T-helper 2 cell treated with Interferon-gamma antibody and Interleukin-4, amounts not matched to agents 5 μg/mL and 100 μg/mL, for 36 hours (primary cell): ENCODE measurements at regions not wholly inside any gene's neighbourhood (a gene's known extent, or its start where the extent isn't known, plus 50 kb on each side); places are given as distances from the start of the nearest gene placed in this dataset.

Experiments used
- DNase-seq: peaks from one replicate; pipeline ENCODE4 v3.0.0; 2021; ENCODE audit warnings: low spot score
- H3K27ac Mint-ChIP-seq: one replicate; pipeline ENCODE4 v1.8.0; 2021; ENCODE audit warnings: mild to moderate bottlenecking, mixed read lengths
- H3K27me3 Mint-ChIP-seq: one replicate; pipeline ENCODE4 v1.8.0; 2021; ENCODE audit warnings: low read depth, mixed read lengths
- H3K36me3 Mint-ChIP-seq: one replicate; pipeline ENCODE4 v1.8.0; 2021; ENCODE audit warnings: low read depth, mixed read lengths
- H3K4me1 Mint-ChIP-seq: one replicate; pipeline ENCODE4 v1.8.0; 2021; ENCODE audit warnings: low read depth, mixed read lengths
- H3K4me3 Mint-ChIP-seq: one replicate; pipeline ENCODE4 v1.8.0; 2022; ENCODE audit warnings: mild to moderate bottlenecking, moderate library complexity, mixed read lengths
- H3K9me3 Mint-ChIP-seq: one replicate; pipeline ENCODE4 v1.8.0; 2021; ENCODE audit warnings: mixed read lengths

- Mint-ChIP-seq H3K4me1 (no peaks in the 10 kb centered on the region), H3K36me3 (no peaks in the 10 kb centered on the region), H3K4me3 (no peak overlapping the region), H3K27ac (no peak overlapping the region), H3K27me3 (no peaks in the 10 kb centered on the region), H3K9me3 (no peaks in the 10 kb centered on the region)
- no peak for DNase-seq
These were observed 466.0 kb downstream of the GJA1 start for GRCh38 chr6:121901432-121901831.

- Mint-ChIP-seq H3K4me3 (no peak overlapping the region), H3K27ac (no peak overlapping the region), H3K36me3 (no peaks in the 10 kb centered on the region), H3K9me3 (no peaks in the 10 kb centered on the region), H3K4me1 (no peaks in the 10 kb centered on the region), H3K27me3 (no peaks in the 10 kb centered on the region)
- no peak for DNase-seq
These were observed 469.1 kb downstream of the GJA1 start for GRCh38 chr6:121904559-121904958.

DNA sequence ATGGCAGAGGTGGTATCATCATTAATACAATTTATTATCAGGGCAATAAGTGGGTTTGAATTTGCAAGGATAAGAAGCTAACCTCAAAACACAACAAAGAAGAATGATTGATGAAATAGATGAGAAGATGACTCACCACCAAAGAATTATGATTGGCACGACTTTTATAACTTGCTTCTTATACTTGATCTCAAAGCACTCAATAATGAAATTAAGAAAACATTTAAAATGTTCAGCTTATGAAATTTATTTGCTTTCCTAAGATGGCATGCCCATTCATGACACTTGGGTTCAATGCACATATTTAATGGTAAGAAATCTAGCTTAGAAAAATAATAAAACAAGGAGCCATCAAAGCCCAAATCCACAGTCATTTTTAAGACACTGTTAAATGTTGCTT is 477.5 kb downstream of the GJA1 start:
- Mint-ChIP-seq H3K27ac (no peak overlapping the region), H3K27me3 (no peaks in the 10 kb centered on the region), H3K36me3 (no peaks in the 10 kb centered on the region), H3K9me3 (peaks cover 5% of the 10 kb centered on the region), H3K4me1 (no peaks in the 10 kb centered on the region), H3K4me3 (no peak overlapping the region)
- no peak for DNase-seq

DNA sequence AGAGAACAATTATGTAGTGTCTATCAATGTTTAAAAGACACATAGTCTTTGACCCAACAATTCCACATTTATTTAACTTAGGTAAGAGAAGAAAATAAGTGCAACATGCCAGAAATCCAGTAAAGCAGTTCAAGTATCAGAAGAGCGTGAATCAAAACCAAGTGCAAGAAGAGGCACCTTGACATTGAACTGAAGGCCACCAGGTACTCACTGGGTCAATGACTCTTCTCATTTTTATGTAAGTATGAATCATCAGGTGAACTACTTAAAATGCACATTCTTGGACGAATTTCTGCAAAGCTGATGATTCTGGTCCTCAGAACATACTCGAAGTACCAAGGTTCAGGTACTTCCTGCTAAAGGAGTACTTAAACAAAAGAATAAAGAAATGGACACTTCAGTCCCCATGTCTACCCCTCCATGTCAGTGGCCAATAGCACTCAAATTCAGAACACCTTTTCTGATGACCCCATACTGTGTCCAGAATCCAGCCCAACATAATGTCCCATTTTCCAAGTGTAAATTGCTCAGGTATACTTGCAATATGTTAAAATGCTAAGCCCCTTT is 481.9 kb downstream of the GJA1 start:
- Mint-ChIP-seq H3K4me1 (no peaks in the 10 kb centered on the region), H3K27me3 (no peaks in the 10 kb centered on the region), H3K27ac (no peak overlapping the region), H3K4me3 (no peak overlapping the region), H3K36me3 (no peaks in the 10 kb centered on the region), H3K9me3 (peaks cover 5% of the 10 kb centered on the region)
- DNase-seq, result no peak

GRCh38 chr6:121917834-121918559 is 481.5 kb upstream of the HSF2 start:
- no peaks in the 10 kb centered on the region for H3K4me1 Mint-ChIP-seq
- no peaks in the 10 kb centered on the region for H3K36me3 Mint-ChIP-seq
- peaks cover 5% of the 10 kb centered on the region for H3K9me3 Mint-ChIP-seq
- no peak for DNase-seq
- H3K27me3 Mint-ChIP-seq, result no peaks in the 10 kb centered on the region
- no peak overlapping the region for H3K4me3 Mint-ChIP-seq
- H3K27ac Mint-ChIP-seq, result no peak overlapping the region

GRCh38 chr6:121920616-121921015 is 478.8 kb upstream of the HSF2 start:
- Mint-ChIP-seq H3K4me1 (peaks cover 5% of the 10 kb centered on the region), H3K36me3 (no peaks in the 10 kb centered on the region), H3K9me3 (no peaks in the 10 kb centered on the region), H3K27ac (no peak overlapping the region), H3K27me3 (no peaks in the 10 kb centered on the region), H3K4me3 (no peak overlapping the region)
- no peak for DNase-seq

DNA sequence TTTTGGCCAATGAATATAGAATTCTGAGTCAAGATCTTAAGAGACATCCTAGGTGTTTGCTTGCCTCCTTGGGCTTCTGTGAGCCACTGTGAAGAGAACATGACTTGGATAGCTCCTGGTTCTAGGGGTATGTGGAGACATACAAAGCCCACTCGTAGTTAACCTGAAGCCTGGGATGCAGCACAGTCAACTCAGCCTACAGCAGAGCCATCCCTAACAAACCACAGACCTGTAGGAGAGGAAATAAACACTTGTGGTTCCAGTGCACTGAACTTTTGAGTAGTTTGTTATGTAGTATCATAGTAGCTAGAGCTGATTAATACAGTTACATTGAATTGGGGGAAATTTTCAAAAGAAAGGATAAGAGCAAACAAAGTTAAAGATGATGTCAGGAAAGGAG is 474.4 kb upstream of the HSF2 start:
- no peak for DNase-seq
- Mint-ChIP-seq H3K9me3 (no peaks in the 10 kb centered on the region), H3K4me1 (peaks cover 5% of the 10 kb centered on the region), H3K4me3 (no peak overlapping the region), H3K27me3 (no peaks in the 10 kb centered on the region), H3K36me3 (no peaks in the 10 kb centered on the region), H3K27ac (no peak overlapping the region)

DNA sequence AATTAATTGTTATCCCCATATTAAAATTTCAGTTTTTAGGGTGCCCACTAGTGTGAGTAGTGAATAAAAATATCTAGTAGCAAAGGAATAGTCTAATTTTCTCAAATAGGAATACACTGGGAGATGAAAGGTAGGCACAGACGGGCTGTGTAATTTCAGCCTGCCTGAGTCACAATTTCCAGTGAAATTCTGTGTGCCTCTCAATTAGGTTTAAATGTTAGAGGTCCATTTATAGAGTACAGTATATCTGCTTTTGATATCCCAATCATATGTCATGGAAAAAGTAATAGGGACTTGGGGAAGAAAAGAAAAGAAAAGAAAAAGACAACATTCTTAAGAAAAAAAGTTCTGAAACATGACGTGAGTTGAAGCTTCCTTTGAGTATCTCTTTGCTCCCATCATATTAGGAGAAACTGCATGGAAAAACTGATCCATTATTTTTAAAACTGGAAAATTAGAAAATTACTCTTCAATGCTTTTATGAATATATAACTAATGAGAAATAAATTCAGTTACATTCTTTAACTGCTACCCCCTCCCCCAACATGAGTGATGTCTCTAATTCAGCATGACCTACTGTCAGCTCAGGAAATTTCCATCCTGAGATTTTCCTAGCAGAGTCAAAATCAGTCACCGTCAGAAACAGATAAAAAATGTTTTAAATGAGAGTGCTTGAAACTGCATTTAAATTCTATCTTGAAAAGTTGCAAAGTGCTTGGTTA is 473.8 kb upstream of the HSF2 start:
- Mint-ChIP-seq H3K36me3 (no peaks in the 10 kb centered on the region), H3K27me3 (no peaks in the 10 kb centered on the region), H3K4me3 (no peak overlapping the region), H3K27ac (no peak overlapping the region), H3K4me1 (peaks cover 5% of the 10 kb centered on the region), H3K9me3 (no peaks in the 10 kb centered on the region)
- DNase-seq, result no peak

GRCh38 chr6:121929301-121929700 is 470.2 kb upstream of the HSF2 start:
- Mint-ChIP-seq H3K4me1 (peaks cover 5% of the 10 kb centered on the region), H3K27me3 (no peaks in the 10 kb centered on the region), H3K27ac (no peak overlapping the region), H3K9me3 (no peaks in the 10 kb centered on the region), H3K4me3 (no peak overlapping the region), H3K36me3 (no peaks in the 10 kb centered on the region)
- no peak for DNase-seq

DNA sequence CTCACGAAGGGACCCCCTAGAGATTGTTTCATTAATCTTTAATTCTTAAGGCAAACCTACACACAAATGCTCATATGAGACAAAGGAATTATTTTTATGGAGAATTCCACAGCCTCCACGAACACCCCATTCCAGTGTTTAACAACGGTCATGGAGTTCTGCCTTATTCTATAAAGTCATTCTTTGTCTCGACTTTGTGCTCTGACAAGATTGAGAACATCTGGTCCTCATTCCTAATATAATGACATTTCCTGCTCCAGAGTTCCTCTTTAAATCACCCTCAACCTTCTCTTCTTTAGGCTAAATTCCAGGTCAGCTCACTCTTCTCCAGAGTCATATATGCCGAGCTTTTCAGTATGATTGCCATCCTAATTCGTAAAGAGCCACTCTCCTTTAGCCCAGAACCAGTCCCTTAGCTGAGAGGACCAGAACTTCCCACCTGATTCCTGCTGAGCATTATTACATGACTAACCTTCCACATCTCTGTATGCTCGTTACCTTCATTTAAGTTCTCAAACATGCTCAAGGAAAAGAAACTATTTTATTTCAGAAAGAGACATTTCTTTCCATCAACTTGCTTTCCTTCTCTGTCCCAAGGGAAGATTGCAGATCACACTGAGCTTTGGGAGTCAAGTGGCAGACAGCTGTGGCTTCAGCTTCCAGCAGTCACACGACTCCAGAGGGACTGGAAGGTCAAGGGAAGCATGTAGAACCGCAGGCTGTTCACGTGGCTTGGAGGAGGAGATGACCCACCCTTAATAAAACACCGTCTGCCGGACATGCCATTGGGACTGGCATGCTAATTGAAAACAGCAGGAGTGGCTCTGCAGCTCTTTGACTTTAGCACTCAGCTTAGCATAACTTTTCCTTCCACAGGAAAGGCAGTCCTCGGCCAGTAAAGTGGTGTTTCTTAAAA is 467.1 kb upstream of the HSF2 start:
- no peaks in the 10 kb centered on the region for H3K9me3 Mint-ChIP-seq
- H3K36me3 Mint-ChIP-seq, result no peaks in the 10 kb centered on the region
- no peaks in the 10 kb centered on the region for H3K27me3 Mint-ChIP-seq
- H3K4me1 Mint-ChIP-seq, result no peaks in the 10 kb centered on the region
- no peak for DNase-seq
- H3K4me3 Mint-ChIP-seq, result no peak overlapping the region
- H3K27ac Mint-ChIP-seq, result no peak overlapping the region

DNA sequence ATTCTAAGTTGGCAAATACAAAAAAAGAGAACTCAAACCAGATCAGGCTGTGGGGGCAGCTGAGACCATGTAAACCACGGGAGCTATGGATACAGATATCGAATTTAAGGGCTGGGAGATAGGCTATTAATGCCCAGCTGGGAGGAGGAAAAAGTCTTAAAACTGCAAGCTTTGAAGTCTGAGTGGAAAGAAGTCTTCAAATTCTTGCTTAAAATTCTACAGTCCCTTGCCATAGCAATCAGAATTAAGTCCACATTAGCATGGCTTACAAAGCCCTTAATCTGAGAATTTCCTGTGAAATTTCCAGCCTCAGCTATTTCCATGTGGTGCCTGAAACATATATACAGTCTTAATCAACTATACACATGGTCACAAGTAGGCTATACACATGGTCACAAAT is 465.0 kb upstream of the HSF2 start:
- Mint-ChIP-seq H3K9me3 (peaks cover 1% of the 10 kb centered on the region), H3K27me3 (no peaks in the 10 kb centered on the region), H3K4me1 (no peaks in the 10 kb centered on the region), H3K27ac (no peak overlapping the region), H3K36me3 (no peaks in the 10 kb centered on the region), H3K4me3 (no peak overlapping the region)
- no peak for DNase-seq

DNA sequence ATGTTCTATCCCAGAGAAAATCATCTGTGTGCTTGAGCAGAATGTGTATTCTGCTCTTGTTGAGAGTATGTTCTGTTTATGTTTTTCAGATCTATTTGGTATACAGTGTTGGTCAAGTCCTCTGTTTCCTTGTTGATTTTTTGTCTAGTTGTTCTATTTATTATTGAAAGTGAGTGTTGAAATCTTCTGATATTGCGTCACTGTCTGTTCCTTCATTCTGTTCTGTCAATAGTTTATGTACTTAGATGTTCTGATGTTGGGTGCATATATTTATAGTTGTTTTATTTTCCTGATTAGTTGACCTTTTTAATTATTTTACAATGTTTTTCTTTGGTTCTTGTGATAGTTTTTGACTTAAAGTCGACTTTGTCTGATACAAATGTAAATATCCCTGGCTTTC is 458.7 kb upstream of the HSF2 start:
- no peaks in the 10 kb centered on the region for H3K36me3 Mint-ChIP-seq
- peaks cover 24% of the 10 kb centered on the region for H3K9me3 Mint-ChIP-seq
- H3K4me1 Mint-ChIP-seq, result no peaks in the 10 kb centered on the region
- no peak for DNase-seq
- H3K27me3 Mint-ChIP-seq, result no peaks in the 10 kb centered on the region
- H3K4me3 Mint-ChIP-seq, result no peak overlapping the region
- H3K27ac Mint-ChIP-seq, result no peak overlapping the region

DNA sequence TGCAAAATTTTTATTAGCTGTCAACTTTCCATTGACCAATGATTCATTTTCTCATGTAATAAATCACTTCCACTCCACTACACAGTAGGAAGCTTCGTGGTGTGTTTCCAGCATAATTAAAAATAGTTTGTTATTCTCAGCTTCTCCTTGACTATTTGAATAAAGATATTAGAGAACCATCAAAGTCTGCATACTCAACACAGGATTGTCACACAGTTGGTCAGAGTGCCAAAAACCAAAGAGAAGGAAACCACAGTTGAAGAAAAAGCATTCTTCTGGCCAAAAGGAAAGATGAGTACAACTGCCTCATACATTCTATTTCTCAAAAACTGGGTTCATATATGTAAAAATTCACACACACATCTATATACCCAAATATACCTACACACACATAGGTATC is 455.1 kb upstream of the HSF2 start:
- no peak for DNase-seq
- H3K27ac Mint-ChIP-seq, result no peak overlapping the region
- peaks cover 23% of the 10 kb centered on the region for H3K9me3 Mint-ChIP-seq
- no peak overlapping the region for H3K4me3 Mint-ChIP-seq
- H3K36me3 Mint-ChIP-seq, result no peaks in the 10 kb centered on the region
- H3K27me3 Mint-ChIP-seq, result no peaks in the 10 kb centered on the region
- no peaks in the 10 kb centered on the region for H3K4me1 Mint-ChIP-seq

DNA sequence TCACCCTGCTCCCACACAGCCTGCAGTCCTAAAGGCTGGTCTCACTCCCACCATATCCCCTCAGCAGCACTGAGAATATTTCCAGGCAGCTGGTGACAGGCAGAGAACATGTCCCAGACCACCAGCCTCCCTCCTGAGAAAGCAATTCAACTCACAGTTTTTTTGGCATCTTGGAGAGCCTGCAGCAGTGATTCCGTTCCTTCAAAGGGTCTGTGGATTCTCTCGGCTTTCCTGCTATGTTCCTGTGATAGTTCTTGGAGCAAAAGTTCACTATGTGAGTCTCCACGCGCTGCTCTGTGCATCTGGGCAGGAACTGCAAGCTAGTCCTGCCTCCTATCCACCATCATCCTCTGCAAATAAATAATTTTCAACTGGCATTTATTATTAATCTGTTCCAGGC is 448.3 kb upstream of the HSF2 start:
- no peak overlapping the region for H3K27ac Mint-ChIP-seq
- no peaks in the 10 kb centered on the region for H3K4me1 Mint-ChIP-seq
- no peak for DNase-seq
- H3K4me3 Mint-ChIP-seq, result no peak overlapping the region
- no peaks in the 10 kb centered on the region for H3K27me3 Mint-ChIP-seq
- no peaks in the 10 kb centered on the region for H3K9me3 Mint-ChIP-seq
- no peaks in the 10 kb centered on the region for H3K36me3 Mint-ChIP-seq
